Tibial artery (tissue), 4 donors: ENCODE measurements at regions not wholly inside any gene's neighbourhood (a gene's known extent, or its start where the extent isn't known, plus 50 kb on each side); places are given as distances from the start of the nearest gene placed in this dataset.

Experiments
- DNase-seq, 2 donors: peaks; one replicate each; pipeline ENCODE4 v3.0.0-alpha.2; 2019
- H3K27ac ChIP-seq, 2 donors: fragments of 200-600 bp; sonication (generic) in 1 of 2; 1 replicate in 1 of 2; 2 replicates in 1 of 2; pipeline ENCODE4 v1.5.1; 2018 to 2019; ENCODE audit warnings: mild to moderate bottlenecking in 1 of 2
- H3K27me3 ChIP-seq, 2 donors: fragments of 200-600 bp; sonication (generic) in 1 of 2; one replicate each; pipeline versions ENCODE4 v1.5.1 to v1.6.0; 2016 to 2019
- H3K36me3 ChIP-seq, 3 donors: fragments of 200-600 bp; sonication (generic) in 2 of 3; one replicate each; pipeline ENCODE4 v1.5.1; 2016 to 2019; ENCODE audit warnings: mild to moderate bottlenecking in 2 of 3
- H3K4me1 ChIP-seq, 4 donors: fragments of 200-600 bp; sonication (generic) in 2 of 4; 1 replicate in 3 of 4; 2 replicates in 1 of 4; pipeline ENCODE4 v1.5.1; 2016 to 2019
- H3K4me3 ChIP-seq, 2 donors: fragments of 200-600 bp; sonication (generic) in 1 of 2; 1 replicate in 1 of 2; 2 replicates in 1 of 2; pipeline ENCODE4 v1.5.1; 2018 to 2019; ENCODE audit warnings: mild to moderate bottlenecking in 2 of 2
- H3K9me3 ChIP-seq, 3 donors: fragments of 200-600 bp; sonication (generic) in 1 of 3; one replicate each; pipeline ENCODE4 v1.5.1; 2016 to 2019
- intact Hi-C: fragments of 100-400 bp; cut with DNase I; formaldehyde crosslinking; loops from one replicate; pipeline ENCODE4 v1.15.0; 2023; ENCODE audit warnings: low total_unique reads
- TF ChIP-seq, protein P1 (sequence below), 2 experiments: fragments of 200-600 bp in 1 of 2; fragments of 450-650 bp in 1 of 2; IDR thresholded peaks; one replicate each; pipeline ENCODE4 v1.5.1; 2017 to 2019; ENCODE audit warnings: antibody characterized with exemption in 2 of 2, mild to moderate bottlenecking in 1 of 2, moderate library complexity in 1 of 2

GRCh38 chr1:63049135-63049534, 265.2 kb downstream of the ATG4C start:
- H3K4me3 ChIP-seq, result no peak overlapping the region
- no peak overlapping the region for H3K27ac ChIP-seq
- no peaks in the 10 kb centered on the region for H3K36me3 ChIP-seq
- no peak for DNase-seq
- TF ChIP-seq, protein P1, sequence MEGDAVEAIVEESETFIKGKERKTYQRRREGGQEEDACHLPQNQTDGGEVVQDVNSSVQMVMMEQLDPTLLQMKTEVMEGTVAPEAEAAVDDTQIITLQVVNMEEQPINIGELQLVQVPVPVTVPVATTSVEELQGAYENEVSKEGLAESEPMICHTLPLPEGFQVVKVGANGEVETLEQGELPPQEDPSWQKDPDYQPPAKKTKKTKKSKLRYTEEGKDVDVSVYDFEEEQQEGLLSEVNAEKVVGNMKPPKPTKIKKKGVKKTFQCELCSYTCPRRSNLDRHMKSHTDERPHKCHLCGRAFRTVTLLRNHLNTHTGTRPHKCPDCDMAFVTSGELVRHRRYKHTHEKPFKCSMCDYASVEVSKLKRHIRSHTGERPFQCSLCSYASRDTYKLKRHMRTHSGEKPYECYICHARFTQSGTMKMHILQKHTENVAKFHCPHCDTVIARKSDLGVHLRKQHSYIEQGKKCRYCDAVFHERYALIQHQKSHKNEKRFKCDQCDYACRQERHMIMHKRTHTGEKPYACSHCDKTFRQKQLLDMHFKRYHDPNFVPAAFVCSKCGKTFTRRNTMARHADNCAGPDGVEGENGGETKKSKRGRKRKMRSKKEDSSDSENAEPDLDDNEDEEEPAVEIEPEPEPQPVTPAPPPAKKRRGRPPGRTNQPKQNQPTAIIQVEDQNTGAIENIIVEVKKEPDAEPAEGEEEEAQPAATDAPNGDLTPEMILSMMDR (IDR thresholded peaks at IDR 0.05), result no peak
- H3K9me3 ChIP-seq, result no peaks in the 10 kb centered on the region
- intact Hi-C loops, result no loop called here
- H3K27me3 ChIP-seq, result no peaks in the 10 kb centered on the region
- H3K4me1 ChIP-seq, result no peaks in the 10 kb centered on the region

- Histone ChIP-seq H3K27me3 (no peaks in the 10 kb centered on the region), H3K36me3 (no peaks in the 10 kb centered on the region), H3K4me3 (no peak overlapping the region), H3K9me3 (no peaks in the 10 kb centered on the region), H3K4me1 (no peaks in the 10 kb centered on the region), H3K27ac (no peak overlapping the region)
- TF ChIP-seq, protein P1 (IDR thresholded peaks at IDR 0.05), result no peak
- intact Hi-C loops, result no loop called here
- DNase-seq, result no peak
Measured at GRCh38 chr1:63051356-63051755, 267.4 kb downstream of the ATG4C start.

GRCh38 chr1:63051886-63052285, 268.0 kb downstream of the ATG4C start:
- Histone ChIP-seq H3K36me3 (no peaks in the 10 kb centered on the region), H3K27ac (no peak overlapping the region), H3K9me3 (no peaks in the 10 kb centered on the region), H3K4me3 (no peak overlapping the region), H3K4me1 (no peaks in the 10 kb centered on the region), H3K27me3 (no peaks in the 10 kb centered on the region)
- intact Hi-C loops, result no loop called here
- TF ChIP-seq, protein P1 (IDR thresholded peaks at IDR 0.05), result no peak
- no peak for DNase-seq

GRCh38 chr1:63054184-63054583, 268.2 kb upstream of the FOXD3 start:
- TF ChIP-seq, protein P1 (IDR thresholded peaks at IDR 0.05), result no peak
- Histone ChIP-seq H3K36me3 (no peaks in the 10 kb centered on the region), H3K27me3 (no peaks in the 10 kb centered on the region), H3K4me1 (no peaks in the 10 kb centered on the region), H3K27ac (no peak overlapping the region), H3K9me3 (no peaks in the 10 kb centered on the region), H3K4me3 (no peak overlapping the region)
- intact Hi-C loops, result no loop called here
- DNase-seq, result no peak

- no peaks in the 10 kb centered on the region for H3K9me3 ChIP-seq
- no peak overlapping the region for H3K27ac ChIP-seq
- H3K27me3 ChIP-seq, result no peaks in the 10 kb centered on the region
- no peaks in the 10 kb centered on the region for H3K36me3 ChIP-seq
- no peak overlapping the region for H3K4me3 ChIP-seq
- no peaks in the 10 kb centered on the region for H3K4me1 ChIP-seq
- TF ChIP-seq, protein P1 (IDR thresholded peaks at IDR 0.05), result no peak
- intact Hi-C loops, result no loop called here
- no peak for DNase-seq
Measured at GRCh38 chr1:63063367-63063766, 259.0 kb upstream of the FOXD3 start.

DNA sequence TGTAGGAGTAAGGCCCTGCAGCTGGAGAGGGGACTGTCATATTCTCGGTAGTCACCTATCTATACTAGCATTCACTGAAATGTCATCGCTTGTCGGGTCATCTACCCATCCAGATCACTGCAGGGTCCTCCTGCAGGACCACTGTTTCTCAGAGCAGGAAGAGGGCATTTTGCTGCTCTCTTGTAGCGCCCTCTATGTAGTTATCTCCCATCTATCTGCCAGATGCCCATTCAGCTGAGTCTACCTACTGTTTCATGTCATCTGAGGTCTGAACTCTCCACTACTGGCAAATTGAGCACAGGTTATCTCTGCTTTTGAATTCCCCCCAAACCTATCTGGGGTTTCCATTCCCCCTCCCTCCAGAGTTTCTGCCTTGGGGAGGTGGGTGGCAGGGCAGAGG, 258.2 kb upstream of the FOXD3 start:
- TF ChIP-seq, protein P1 (IDR thresholded peaks at IDR 0.05), result no peak
- H3K4me1 ChIP-seq, result no peaks in the 10 kb centered on the region
- no peak overlapping the region for H3K4me3 ChIP-seq
- no peak overlapping the region for H3K27ac ChIP-seq
- no peaks in the 10 kb centered on the region for H3K27me3 ChIP-seq
- no peak for DNase-seq
- intact Hi-C loops, result no loop called here
- H3K36me3 ChIP-seq, result no peaks in the 10 kb centered on the region
- no peaks in the 10 kb centered on the region for H3K9me3 ChIP-seq
